ENCODE measurements at regions not wholly inside any gene's neighbourhood (a gene's known extent, or its start where the extent isn't known, plus 50 kb on each side); places are given as distances from the start of the nearest gene placed in this dataset.

- H3K4me3 ChIP-seq: no peak overlapping the region
- no peak overlapping the region for H3K27ac ChIP-seq (ENCODE audit: low read depth)
- no peaks in the 10 kb centered on the region for H3K9me3 Mint-ChIP-seq
- 0 out of 2 replicates have a peak, but pooled peaks cover 3% of the 10 kb centered on the region for H3K36me3 ChIP-seq (ENCODE audit: insufficient read depth)
- no peaks in the 10 kb centered on the region for H3F3A ChIP-seq (replicated peaks; ENCODE audit: low read depth)
- H3K27me3 ChIP-seq (ENCODE audit: insufficient read depth): no peaks in the 10 kb centered on the region
- peaks cover 53% of the 10 kb centered on the region for H3K4me1 Mint-ChIP-seq
- H3K9me2 ChIP-seq (ENCODE audit: insufficient read depth): no peaks in the 10 kb centered on the region
- peaks cover 14% of the 10 kb centered on the region for H3K27me3 Mint-ChIP-seq (ENCODE audit: insufficient read depth, low read depth, poor library complexity)
- peaks cover 22% of the 10 kb centered on the region for H3K4me1 ChIP-seq (ENCODE audit: insufficient read depth)
- TF ChIP-seq EZH2phosphoT487 (IDR thresholded peaks at IDR 0.05; ENCODE audit: unreplicated experiment): no peak
- TF ChIP-seq ZNF331 (CRISPR knock-in tag; IDR thresholded peaks at IDR 0.05; ENCODE audit: low read depth): no peak
- no peak for TF ChIP-seq REST (IDR thresholded peaks at IDR 0.05; ENCODE audit: unreplicated experiment)
- TF ChIP-seq ZNF462 (CRISPR knock-in tag; IDR thresholded peaks at IDR 0.05): no peak
- TF ChIP-seq JUNB (IDR thresholded peaks at IDR 0.05; ENCODE audit: unreplicated experiment): no peak
- no peak for TF ChIP-seq ETS1 (IDR thresholded peaks at IDR 0.05)
- no peak for TF ChIP-seq POLR2AphosphoS5 (IDR thresholded peaks at IDR 0.05; ENCODE audit: low read depth)
- TF ChIP-seq ZNF114 (CRISPR knock-in tag; IDR thresholded peaks at IDR 0.05): no peak
- TF ChIP-seq NANOG (IDR thresholded peaks at IDR 0.05; ENCODE audit: borderline replicate concordance): no peak
- no peak for TF ChIP-seq STAT1 (IDR thresholded peaks at IDR 0.05; ENCODE audit: unreplicated experiment)
- no peak for TF ChIP-seq CTCF (conservative IDR thresholded peaks at IDR 0.05; ENCODE audit: low read depth in 2 of 2)
- no peak for TF ChIP-seq CREB1 (CRISPR knock-in tag; IDR thresholded peaks at IDR 0.05; ENCODE audit: low read depth)
- TF ChIP-seq EZH2 (IDR thresholded peaks at IDR 0.05; ENCODE audit: low read depth, unreplicated experiment): no peak
- DNase-seq (ENCODE audit: low spot score): no peak
- no peak overlapping the region for H3K27ac Mint-ChIP-seq
- no peak for ATAC-seq
- H3K4me3 Mint-ChIP-seq: no peak overlapping the region
- peaks cover 17% of the 10 kb centered on the region; the same call in 1 of the 2 replicates for H4K20me1 ChIP-seq (replicated peaks; ENCODE audit: insufficient read depth)
- peaks cover 40% of the 10 kb centered on the region for H3K36me3 Mint-ChIP-seq (ENCODE audit: low read depth)
- H3K4me2 ChIP-seq: no peak overlapping the region
- no peak overlapping the region for H2AFZ ChIP-seq
- peaks cover 64% of the 10 kb centered on the region for H3K79me2 ChIP-seq (replicated peaks; ENCODE audit: insufficient read depth)
Measured at GRCh38 chr12:125249066-125249824, 184.0 kb downstream of the AACS start.
